Esophagus muscularis mucosa (tissue), 3 donors: ENCODE measurements at regions not wholly inside any gene's neighbourhood (a gene's known extent, or its start where the extent isn't known, plus 50 kb on each side); places are given as distances from the start of the nearest gene placed in this dataset.

Experiments
- CTCF ChIP-seq, 3 experiments: fragments of 200-600 bp in 2 of 3; fragments of 450-650 bp in 1 of 3; sonication (generic) in 2 of 3; IDR thresholded peaks; one replicate each; pipeline ENCODE4 v1.5.1; 2017 to 2019; ENCODE audit warnings: antibody characterized with exemption in 3 of 3, mild to moderate bottlenecking in 2 of 3, moderate library complexity in 1 of 3
- POLR2A ChIP-seq: fragments of 450-650 bp; IDR thresholded peaks from one replicate; pipeline ENCODE4 v1.6.1; 2017; ENCODE audit warnings: antibody characterized with exemption, moderate library complexity, mild to moderate bottlenecking, low read depth

GRCh38 chr21:33124889-33125288, 54.9 kb downstream of the OLIG1 start:
- TF ChIP-seq POLR2A (no peak), CTCF (IDR thresholded peaks at IDR 0.05) (no peak)
